ENCODE measurements at regions not wholly inside any gene's neighbourhood (a gene's known extent, or its start where the extent isn't known, plus 50 kb on each side); places are given as distances from the start of the nearest gene placed in this dataset.

GRCh38 chr18:76750917-76751890, 71.2 kb upstream of the ZNF236 start:
- DNase-seq (ENCODE audit: insufficient read length), result no peak
- no peak for TF ChIP-seq POLR2A (IDR thresholded peaks at IDR 0.05; ENCODE audit: low read depth, low read length)
- no peak for TF ChIP-seq TAF1 (IDR thresholded peaks at IDR 0.05; ENCODE audit: borderline replicate concordance, low read depth, low read length)
- no peak for TF ChIP-seq POLR2AphosphoS5 (IDR thresholded peaks at IDR 0.05; ENCODE audit: low read depth, low read length)
- no peak for FAIRE-seq

GRCh38 chr18:76750269-76750668, 72.1 kb upstream of the ZNF236 start:
- TF ChIP-seq TAF1 (IDR thresholded peaks at IDR 0.05; ENCODE audit: borderline replicate concordance, low read depth, low read length) (no peak), POLR2AphosphoS5 (IDR thresholded peaks at IDR 0.05; ENCODE audit: low read depth, low read length) (no peak), POLR2A (IDR thresholded peaks at IDR 0.05; ENCODE audit: low read depth, low read length) (no peak)
- FAIRE-seq, result no peak
- no peak for DNase-seq (ENCODE audit: insufficient read length)

- FAIRE-seq, result no peak
- TF ChIP-seq POLR2A (IDR thresholded peaks at IDR 0.05; ENCODE audit: low read depth, low read length) (no peak), TAF1 (IDR thresholded peaks at IDR 0.05; ENCODE audit: borderline replicate concordance, low read depth, low read length) (no peak), POLR2AphosphoS5 (IDR thresholded peaks at IDR 0.05; ENCODE audit: low read depth, low read length) (no peak)
Observed at GRCh38 chr18:76747676-76748075, 74.7 kb upstream of the ZNF236 start.

DNA sequence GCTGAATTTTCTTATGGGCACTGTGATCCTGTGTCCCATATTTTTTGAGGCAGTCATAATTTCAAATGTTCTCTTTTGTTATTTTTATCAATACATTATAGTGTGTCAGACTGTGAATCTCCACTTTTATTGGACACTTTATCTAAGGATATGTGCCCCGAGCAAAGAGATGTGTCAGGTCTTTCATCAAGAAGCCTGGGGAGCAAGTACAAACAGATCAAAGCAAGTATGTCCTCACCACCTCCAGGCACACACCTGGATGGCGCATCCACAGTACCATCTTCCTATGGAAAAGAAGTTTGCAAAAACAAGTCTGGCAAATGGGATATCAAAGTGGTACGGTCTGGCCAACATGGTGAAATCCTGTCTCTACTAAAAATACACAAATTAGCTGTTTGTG, 81.0 kb upstream of the ZNF236 start:
- TF ChIP-seq TAF1 (IDR thresholded peaks at IDR 0.05; ENCODE audit: borderline replicate concordance, low read depth, low read length) (no peak), POLR2AphosphoS5 (IDR thresholded peaks at IDR 0.05; ENCODE audit: low read depth, low read length) (no peak), POLR2A (IDR thresholded peaks at IDR 0.05; ENCODE audit: low read depth, low read length) (no peak)
- no peak for FAIRE-seq

More at GRCh38 chr18:76747676-76748075, 74.7 kb upstream of the ZNF236 start:
- DNase-seq (ENCODE audit: insufficient read length), result no peak

GRCh38 chr18:76736309-76736708, 86.0 kb upstream of the ZNF236 start:
- no peak for TF ChIP-seq POLR2AphosphoS5 (IDR thresholded peaks at IDR 0.05; ENCODE audit: low read depth, low read length)
- no peak for TF ChIP-seq TAF1 (IDR thresholded peaks at IDR 0.05; ENCODE audit: borderline replicate concordance, low read depth, low read length)
- TF ChIP-seq POLR2A (IDR thresholded peaks at IDR 0.05; ENCODE audit: low read depth, low read length), result no peak
- no peak for FAIRE-seq

More for the DNA sequence above, 81.0 kb upstream of the ZNF236 start:
- no peak for DNase-seq (ENCODE audit: insufficient read length)

GRCh38 chr18:76730901-76731300, 91.5 kb upstream of the ZNF236 start:
- DNase-seq (ENCODE audit: insufficient read length) (no peak), FAIRE-seq (no peak)
- TF ChIP-seq POLR2A (IDR thresholded peaks at IDR 0.05; ENCODE audit: low read depth, low read length), result no peak
- no peak for TF ChIP-seq POLR2AphosphoS5 (IDR thresholded peaks at IDR 0.05; ENCODE audit: low read depth, low read length)

More at GRCh38 chr18:76736309-76736708, 86.0 kb upstream of the ZNF236 start:
- DNase-seq (ENCODE audit: insufficient read length), result no peak

DNA sequence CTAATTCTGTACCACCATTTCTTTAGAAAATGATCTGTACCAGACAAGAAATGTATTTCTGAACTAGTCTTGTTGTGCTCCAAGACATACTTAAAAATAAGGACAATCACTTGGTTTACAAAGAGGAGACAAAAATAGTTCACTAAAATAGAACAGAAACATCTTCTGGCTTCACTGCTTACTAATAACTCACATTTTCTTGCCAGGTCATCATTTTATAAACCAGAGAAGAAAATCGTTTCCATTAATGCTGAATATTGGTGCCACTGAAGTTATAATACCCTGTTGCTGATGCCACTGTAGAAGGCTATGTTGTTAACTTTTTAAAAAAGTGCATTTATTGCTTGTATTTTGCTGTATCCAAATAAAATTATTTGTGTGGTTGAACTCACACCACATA, 94.8 kb upstream of the ZNF236 start:
- TF ChIP-seq POLR2A (IDR thresholded peaks at IDR 0.05; ENCODE audit: low read depth, low read length) (no peak), POLR2AphosphoS5 (IDR thresholded peaks at IDR 0.05; ENCODE audit: low read depth, low read length) (no peak), TAF1 (IDR thresholded peaks at IDR 0.05; ENCODE audit: borderline replicate concordance, low read depth, low read length) (no peak)
- FAIRE-seq, result no peak
- no peak for DNase-seq (ENCODE audit: insufficient read length)

GRCh38 chr18:76725445-76725844, 96.9 kb upstream of the ZNF236 start:
- DNase-seq (ENCODE audit: insufficient read length) (no peak), FAIRE-seq (no peak)
- TF ChIP-seq POLR2A (IDR thresholded peaks at IDR 0.05; ENCODE audit: low read depth, low read length), result no peak

DNA sequence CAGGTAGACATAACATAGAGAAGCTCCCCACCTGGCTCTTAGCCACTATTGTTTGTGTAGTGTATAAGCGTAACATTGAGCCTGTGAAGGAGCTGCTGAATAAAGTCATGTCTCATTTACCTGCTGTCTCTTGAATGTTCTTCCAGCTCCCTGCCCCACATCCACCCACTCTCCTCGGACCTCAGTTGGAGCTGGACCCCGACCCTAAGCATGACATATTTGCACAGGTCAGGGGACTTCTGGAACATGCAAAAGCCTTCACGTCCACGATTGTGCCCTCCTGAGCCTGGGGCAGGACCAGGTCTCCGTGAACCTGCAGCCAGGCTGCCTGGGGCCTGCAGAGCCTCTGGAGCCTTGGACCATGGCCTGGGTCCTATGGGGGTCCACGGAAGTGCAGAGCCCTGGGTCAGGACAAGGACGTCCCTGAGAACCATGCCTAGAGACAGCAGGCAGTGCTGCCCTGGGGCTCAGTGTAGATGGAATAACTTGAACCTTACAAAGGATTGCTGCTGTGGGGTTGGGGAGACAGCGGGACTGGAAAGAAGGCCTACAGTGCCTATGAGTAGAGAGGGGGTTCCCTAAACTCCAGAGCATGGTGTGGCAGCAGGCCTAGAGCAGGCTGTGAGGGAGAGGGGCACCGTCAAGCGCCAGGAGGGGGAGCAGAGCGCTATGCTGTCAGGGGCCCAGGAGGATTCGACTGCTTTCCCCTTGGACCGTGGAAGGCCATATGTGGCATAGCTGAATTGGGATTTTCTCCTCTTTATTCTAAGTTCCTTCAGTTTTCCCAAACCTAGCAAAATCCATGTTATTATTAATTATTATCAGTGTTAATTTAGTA, 99.9 kb upstream of the ZNF236 start:
- FAIRE-seq (no peak), DNase-seq (ENCODE audit: insufficient read length) (no peak)
- TF ChIP-seq POLR2AphosphoS5 (IDR thresholded peaks at IDR 0.05; ENCODE audit: low read depth, low read length), result no peak
- TF ChIP-seq TAF1 (IDR thresholded peaks at IDR 0.05; ENCODE audit: borderline replicate concordance, low read depth, low read length), result no peak
- TF ChIP-seq POLR2A (IDR thresholded peaks at IDR 0.05; ENCODE audit: low read depth, low read length), result no peak

DNA sequence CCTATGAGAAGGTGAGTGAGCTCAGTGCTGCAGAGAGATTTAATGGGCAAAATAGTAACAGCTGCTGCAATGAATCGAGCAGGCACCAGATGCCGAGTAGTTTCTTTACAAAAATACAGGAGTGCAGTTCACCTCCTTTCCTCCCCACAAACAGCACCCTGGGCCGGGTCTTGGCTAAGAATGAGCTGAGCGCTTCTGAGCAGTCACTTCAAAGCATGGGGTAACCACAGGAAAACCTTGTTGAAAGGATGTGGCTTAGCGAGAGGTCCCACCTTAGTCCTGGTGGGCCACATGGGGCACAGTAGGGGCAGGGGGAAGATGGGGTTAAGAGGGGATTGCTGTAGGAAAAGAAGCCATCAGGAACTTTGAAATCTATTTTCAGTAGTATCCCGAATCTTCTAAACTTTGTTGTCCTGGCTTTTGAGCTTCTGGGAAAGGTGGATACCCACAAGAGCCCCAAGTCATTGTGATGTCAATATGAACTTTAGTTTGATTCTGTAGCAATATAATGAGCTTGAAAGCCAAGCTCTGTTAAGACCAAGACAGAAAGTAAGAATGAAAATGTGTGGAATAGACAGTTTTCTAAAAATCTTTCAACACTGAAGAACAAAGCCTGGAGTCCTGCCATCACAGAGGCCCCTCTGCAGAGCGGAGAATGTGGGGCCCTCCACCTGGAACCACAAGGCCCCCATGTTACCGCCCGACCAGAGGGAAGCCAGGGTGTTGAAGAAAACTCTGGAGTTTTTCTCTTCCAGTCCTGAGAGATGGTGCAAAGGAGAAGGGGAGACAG, 101.0 kb upstream of the ZNF236 start:
- no peak for TF ChIP-seq POLR2A (IDR thresholded peaks at IDR 0.05; ENCODE audit: low read depth, low read length)
- TF ChIP-seq TAF1 (IDR thresholded peaks at IDR 0.05; ENCODE audit: borderline replicate concordance, low read depth, low read length), result no peak
- TF ChIP-seq POLR2AphosphoS5 (IDR thresholded peaks at IDR 0.05; ENCODE audit: low read depth, low read length), result no peak
- DNase-seq (ENCODE audit: insufficient read length) (no peak), FAIRE-seq (no peak)

- DNase-seq (ENCODE audit: insufficient read length) (no peak), FAIRE-seq (no peak)
- TF ChIP-seq POLR2AphosphoS5 (IDR thresholded peaks at IDR 0.05; ENCODE audit: low read depth, low read length) (no peak), POLR2A (IDR thresholded peaks at IDR 0.05; ENCODE audit: low read depth, low read length) (no peak), TAF1 (IDR thresholded peaks at IDR 0.05; ENCODE audit: borderline replicate concordance, low read depth, low read length) (no peak)
Observed at GRCh38 chr18:76720683-76721082, 101.7 kb upstream of the ZNF236 start.
